SK-N-MC (cell line): ENCODE measurements at regions not wholly inside any gene's neighbourhood (a gene's known extent, or its start where the extent isn't known, plus 50 kb on each side); places are given as distances from the start of the nearest gene placed in this dataset.
"Not testable (repeated sequence)": the region's sequence is repeated elsewhere in the genome, so short reads cannot be mapped to it uniquely, and the experiment has no call there.

Experiments
- DNase-seq: peaks from one replicate; pipeline ENCODE4 v3.0.0-alpha.2; 2011; ENCODE audit warnings: low read depth, low spot score
- H3K27ac ChIP-seq: fragments of 200-600 bp; sonication (generic); 2 replicates; pipeline ENCODE4 v1.5.1; 2016; ENCODE audit warnings: mixed run types
- H3K36me3 ChIP-seq: fragments of 200-600 bp; sonication (generic); 2 replicates; pipeline ENCODE4 v1.6.1; 2017; ENCODE audit warnings: antibody characterized with exemption, low read length, mixed read lengths; ENCODE audit not compliant: insufficient read depth
- H3K4me3 ChIP-seq: fragments of 200-600 bp; sonication (generic); 2 replicates; pipeline ENCODE4 v1.5.1; 2016
- H3K9ac ChIP-seq: fragments of 200-600 bp; sonication (generic); 2 replicates; pipeline ENCODE4 v1.8.0; 2017; ENCODE audit warnings: mixed run types, mixed read lengths; ENCODE audit not compliant: insufficient read length
- H3K9me3 ChIP-seq: fragments of 200-600 bp; sonication (generic); 2 replicates; pipeline ENCODE4 v1.6.1; 2017; ENCODE audit warnings: low read depth, mild to moderate bottlenecking, antibody characterized with exemption, low read length, moderate library complexity, mixed read lengths
- EZH2 ChIP-seq: fragments of 200-600 bp; sonication (generic); IDR thresholded peaks from one replicate; pipeline ENCODE4 v1.6.1; 2017; ENCODE audit warnings: antibody characterized with exemption
- FOXP2 ChIP-seq: optimal IDR thresholded peaks from 2 replicates; pipeline ENCODE3; 2011; ENCODE audit warnings: mild to moderate bottlenecking, moderate library complexity; ENCODE audit not compliant: insufficient read depth; ENCODE audit errors: extremely low read length, control extremely low read depth
- POLR2AphosphoS5 ChIP-seq: IDR thresholded peaks from 2 replicates; pipeline ENCODE4 v1.6.1; 2012; ENCODE audit warnings: mild to moderate bottlenecking, low read depth, low read length, borderline replicate concordance

DNA sequence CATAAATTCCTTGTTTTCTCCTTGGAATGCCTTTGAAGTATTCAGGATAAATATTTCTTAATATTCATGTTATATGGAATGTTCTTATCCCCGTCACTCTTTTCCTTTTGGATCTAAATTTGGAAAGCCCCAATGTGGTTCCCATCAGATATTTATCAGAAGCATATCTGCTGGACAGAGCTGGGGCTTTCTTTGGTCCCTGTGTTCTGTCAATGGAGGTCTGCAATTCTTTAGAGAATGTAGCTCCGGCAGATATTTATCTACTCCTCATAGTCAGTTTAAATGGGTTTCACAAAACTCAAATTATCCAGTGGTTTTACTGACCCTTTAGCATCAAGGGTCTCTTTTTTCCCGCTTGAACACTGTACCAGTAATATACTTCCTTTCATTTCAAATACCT lies 167.8 kb upstream of the SCN7A start:
- no peak overlapping the region for H3K27ac ChIP-seq
- TF ChIP-seq EZH2 (no peak), POLR2AphosphoS5 (no peak), FOXP2 (no peak)
- H3K9ac ChIP-seq = no peak overlapping the region
- H3K36me3 ChIP-seq = no peaks in the 10 kb centered on the region
- no peaks in the 10 kb centered on the region for H3K9me3 ChIP-seq
- no peak for DNase-seq
- H3K4me3 ChIP-seq = no peak overlapping the region

GRCh38 chr2:166661391-166661790 lies 167.3 kb upstream of the SCN7A start:
- Histone ChIP-seq H3K9ac (no peak overlapping the region), H3K27ac (no peak overlapping the region), H3K36me3 (no peaks in the 10 kb centered on the region), H3K4me3 (no peak overlapping the region), H3K9me3 (no peaks in the 10 kb centered on the region)
- TF ChIP-seq FOXP2 = no peak
- TF ChIP-seq POLR2AphosphoS5 = no peak
- TF ChIP-seq EZH2 = no peak
- DNase-seq = no peak

- Histone ChIP-seq H3K36me3 (no peaks in the 10 kb centered on the region), H3K9me3 (no peaks in the 10 kb centered on the region), H3K9ac (no peak overlapping the region), H3K27ac (no peak overlapping the region), H3K4me3 (no peak overlapping the region)
- no peak for DNase-seq
- no peak for TF ChIP-seq FOXP2
- no peak for TF ChIP-seq POLR2AphosphoS5
- TF ChIP-seq EZH2 = no peak
These were observed 164.9 kb upstream of the SCN7A start for GRCh38 chr2:166658901-166659300.

GRCh38 chr2:166653185-166653813 lies 159.2 kb upstream of the SCN7A start:
- H3K4me3 ChIP-seq = peak overlapping the region; percentile 7; the same call in 1 of the 2 replicates
- TF ChIP-seq POLR2AphosphoS5 = no peak
- TF ChIP-seq FOXP2 = no peak
- no peak for TF ChIP-seq EZH2
- peak overlapping the region; percentile 34; the same call in 1 of the 2 replicates for H3K27ac ChIP-seq
- no peak overlapping the region for H3K9ac ChIP-seq
- peak; percentile 32 for DNase-seq
- H3K36me3 ChIP-seq = no peaks in the 10 kb centered on the region
- H3K9me3 ChIP-seq = no peaks in the 10 kb centered on the region

GRCh38 chr2:166651991-166652390 lies 157.9 kb upstream of the SCN7A start:
- H3K27ac ChIP-seq = no peak overlapping the region
- no peaks in the 10 kb centered on the region for H3K9me3 ChIP-seq
- no peak for DNase-seq
- no peak overlapping the region for H3K9ac ChIP-seq
- TF ChIP-seq EZH2 (no peak), POLR2AphosphoS5 (no peak), FOXP2 (no peak)
- H3K36me3 ChIP-seq = no peaks in the 10 kb centered on the region
- no peak overlapping the region for H3K4me3 ChIP-seq

DNA sequence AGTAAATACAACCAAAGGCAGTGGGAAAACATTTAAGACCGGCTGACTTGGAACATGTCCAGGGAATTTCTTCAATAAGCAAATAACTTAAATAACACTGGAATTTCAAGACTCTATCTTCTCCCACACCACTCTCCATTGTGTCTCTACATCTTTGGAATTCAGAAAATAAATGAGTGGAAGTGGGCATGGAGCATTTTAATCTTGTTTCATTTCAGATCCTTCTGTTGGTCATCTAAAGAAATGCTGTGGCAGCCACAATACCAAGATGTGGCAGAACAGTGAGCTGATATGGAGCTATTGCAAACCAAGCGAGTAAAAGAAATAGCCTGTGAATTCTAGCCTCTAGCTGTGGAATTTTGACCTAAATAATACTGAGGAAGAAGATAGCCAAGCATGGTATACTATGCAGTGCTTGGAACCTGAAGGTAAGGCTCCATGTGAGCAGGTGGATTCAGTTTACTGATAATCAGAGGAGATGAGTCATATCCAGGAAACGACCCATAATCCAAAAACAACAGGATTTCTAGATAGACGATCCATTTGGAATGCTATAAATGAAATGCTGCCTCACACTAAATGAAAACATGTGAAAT lies 157.1 kb upstream of the SCN7A start:
- no peaks in the 10 kb centered on the region for H3K9me3 ChIP-seq
- H3K27ac ChIP-seq = 0 out of 2 replicates have a peak overlapping the region, but pooled peaks have one; percentile 29
- peak; percentile 26 for DNase-seq
- H3K9ac ChIP-seq = no peak overlapping the region
- peak overlapping the region; percentile 22; the same call in 1 of the 2 replicates for H3K4me3 ChIP-seq
- no peaks in the 10 kb centered on the region for H3K36me3 ChIP-seq
- TF ChIP-seq POLR2AphosphoS5 (no peak), EZH2 (no peak), FOXP2 (no peak)

- no peak overlapping the region for H3K27ac ChIP-seq
- no peaks in the 10 kb centered on the region for H3K36me3 ChIP-seq
- no peak overlapping the region for H3K4me3 ChIP-seq
- no peaks in the 10 kb centered on the region for H3K9me3 ChIP-seq
- no peak for DNase-seq
- no peak overlapping the region for H3K9ac ChIP-seq
- TF ChIP-seq FOXP2 = no peak
- no peak for TF ChIP-seq POLR2AphosphoS5
- no peak for TF ChIP-seq EZH2
These were observed 153.9 kb upstream of the SCN7A start for GRCh38 chr2:166647935-166648334.

- no peak for TF ChIP-seq FOXP2
- no peak for TF ChIP-seq POLR2AphosphoS5
- no peak for TF ChIP-seq EZH2
- Histone ChIP-seq H3K36me3 (no peaks in the 10 kb centered on the region), H3K9me3 (no peaks in the 10 kb centered on the region), H3K4me3 (no peak overlapping the region), H3K9ac (no peak overlapping the region), H3K27ac (no peak overlapping the region)
- no peak for DNase-seq
These were observed 149.9 kb upstream of the SCN7A start for GRCh38 chr2:166643980-166644379.

GRCh38 chr2:166641516-166641915 lies 147.5 kb upstream of the SCN7A start:
- H3K4me3 ChIP-seq, DNase-seq, H3K9ac ChIP-seq, H3K36me3 ChIP-seq, H3K27ac ChIP-seq, H3K9me3 ChIP-seq: not testable (repeated sequence)
